ENCODE measurements at regions not wholly inside any gene's neighbourhood (a gene's known extent, or its start where the extent isn't known, plus 50 kb on each side); places are given as distances from the start of the nearest gene placed in this dataset.

GRCh38 chr14:82251494-82251893 lies 717.8 kb upstream of the SEL1L start:
- Histone ChIP-seq H3K79me2 (ENCODE audit: insufficient read depth, low read length) (no peaks in the 10 kb centered on the region), H3K4me3 (ENCODE audit: low read depth, low read length, poor library complexity, severe bottlenecking) (no peak overlapping the region), H3K27ac (ENCODE audit: low read depth, low read length, poor library complexity, severe bottlenecking) (no peak overlapping the region), H3K9ac (ENCODE audit: low read length) (no peak overlapping the region), H4K20me1 (ENCODE audit: insufficient read depth, low read length) (no peaks in the 10 kb centered on the region), H3F3A (ENCODE audit: insufficient read depth, low read length) (no peaks in the 10 kb centered on the region), H3K36me3 (ENCODE audit: insufficient read depth, low read length) (no peaks in the 10 kb centered on the region), H3K9me2 (ENCODE audit: low read depth, low read length) (no peaks in the 10 kb centered on the region), H3K4me2 (ENCODE audit: low read length) (no peak overlapping the region), H3K4me1 (ENCODE audit: insufficient read depth, low read length, severe bottlenecking) (no peaks in the 10 kb centered on the region), H3K9me3 (ENCODE audit: low read length) (no peaks in the 10 kb centered on the region), H3K27me3 (ENCODE audit: insufficient read depth, low read length) (no peaks in the 10 kb centered on the region), H2AFZ (ENCODE audit: low read length) (no peak overlapping the region)
- TF ChIP-seq EZH2 (IDR thresholded peaks at IDR 0.05; ENCODE audit: borderline replicate concordance, low read length) (no peak), CTCF (IDR thresholded peaks at IDR 0.05; ENCODE audit: low read length) (no peak)

DNA sequence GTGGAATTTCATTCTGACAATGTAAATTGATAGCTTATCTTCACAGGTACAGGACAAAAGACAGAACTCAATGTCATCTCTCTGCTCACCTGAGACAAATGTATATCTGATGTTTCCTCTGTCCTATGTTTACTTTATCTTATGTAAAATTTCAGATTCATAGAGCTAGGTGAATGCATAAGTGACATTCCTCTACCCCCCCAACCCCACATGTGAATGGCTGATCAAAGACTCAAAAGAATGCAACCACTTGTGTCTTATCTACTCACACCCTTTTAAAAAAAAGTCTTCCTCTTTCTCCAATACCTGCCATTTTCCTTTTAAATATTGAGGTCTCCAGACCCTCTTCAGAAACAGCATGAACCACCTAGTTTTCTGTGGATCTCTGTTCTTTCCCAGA lies 736.6 kb upstream of the SEL1L start:
- TF ChIP-seq CTCF (IDR thresholded peaks at IDR 0.05; ENCODE audit: low read length) (no peak), EZH2 (IDR thresholded peaks at IDR 0.05; ENCODE audit: borderline replicate concordance, low read length) (no peak)

DNA sequence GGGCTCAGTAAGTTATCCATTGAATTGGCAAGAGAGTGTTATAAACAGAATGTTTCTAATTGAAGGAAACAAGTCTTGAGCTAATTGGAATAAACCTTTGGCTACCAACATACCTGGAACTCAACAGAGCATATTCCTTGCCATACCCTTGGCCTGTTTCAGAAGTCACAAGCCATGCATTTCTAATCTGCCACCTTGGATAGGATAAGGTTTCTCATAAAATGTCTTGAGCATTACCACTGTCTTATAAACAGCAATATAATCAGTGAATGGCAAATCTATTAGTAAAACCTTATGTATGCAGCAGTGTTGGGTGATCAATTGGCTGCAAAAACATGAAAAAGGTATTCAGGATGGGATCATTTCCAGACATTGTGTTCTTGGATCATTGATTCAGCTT lies 765.2 kb upstream of the SEL1L start:
- H2AFZ ChIP-seq (ENCODE audit: low read length), result no peak overlapping the region
- no peak overlapping the region for H3K4me2 ChIP-seq (ENCODE audit: low read length)
- H3K9me2 ChIP-seq (ENCODE audit: low read depth, low read length), result no peaks in the 10 kb centered on the region
- H3K79me2 ChIP-seq (ENCODE audit: insufficient read depth, low read length), result no peaks in the 10 kb centered on the region
- H3K27ac ChIP-seq (ENCODE audit: low read depth, low read length, poor library complexity, severe bottlenecking), result no peak overlapping the region
- H3K36me3 ChIP-seq (ENCODE audit: insufficient read depth, low read length), result no peaks in the 10 kb centered on the region
- no peaks in the 10 kb centered on the region for H3K4me1 ChIP-seq (ENCODE audit: insufficient read depth, low read length, severe bottlenecking)
- TF ChIP-seq CTCF (IDR thresholded peaks at IDR 0.05; ENCODE audit: low read length), result no peak
- no peak for TF ChIP-seq EZH2 (IDR thresholded peaks at IDR 0.05; ENCODE audit: borderline replicate concordance, low read length)
- H3K9me3 ChIP-seq (ENCODE audit: low read length), result no peaks in the 10 kb centered on the region
- H3F3A ChIP-seq (ENCODE audit: insufficient read depth, low read length), result no peaks in the 10 kb centered on the region
- no peak overlapping the region for H3K4me3 ChIP-seq (ENCODE audit: low read depth, low read length, poor library complexity, severe bottlenecking)
- no peaks in the 10 kb centered on the region for H3K27me3 ChIP-seq (ENCODE audit: insufficient read depth, low read length)
- no peak overlapping the region for H3K9ac ChIP-seq (ENCODE audit: low read length)
- no peaks in the 10 kb centered on the region for H4K20me1 ChIP-seq (ENCODE audit: insufficient read depth, low read length)

More for the DNA sequence above, 736.6 kb upstream of the SEL1L start:
- no peaks in the 10 kb centered on the region for H3K4me1 ChIP-seq (ENCODE audit: insufficient read depth, low read length, severe bottlenecking)
- H3K79me2 ChIP-seq (ENCODE audit: insufficient read depth, low read length), result no peaks in the 10 kb centered on the region
- no peak overlapping the region for H2AFZ ChIP-seq (ENCODE audit: low read length)
- no peak overlapping the region for H3K27ac ChIP-seq (ENCODE audit: low read depth, low read length, poor library complexity, severe bottlenecking)
- H3K4me3 ChIP-seq (ENCODE audit: low read depth, low read length, poor library complexity, severe bottlenecking), result no peak overlapping the region
- H3K9me3 ChIP-seq (ENCODE audit: low read length), result no peaks in the 10 kb centered on the region
- no peak overlapping the region for H3K9ac ChIP-seq (ENCODE audit: low read length)
- no peaks in the 10 kb centered on the region for H3F3A ChIP-seq (ENCODE audit: insufficient read depth, low read length)
- no peaks in the 10 kb centered on the region for H3K9me2 ChIP-seq (ENCODE audit: low read depth, low read length)
- no peaks in the 10 kb centered on the region for H4K20me1 ChIP-seq (ENCODE audit: insufficient read depth, low read length)
- no peak overlapping the region for H3K4me2 ChIP-seq (ENCODE audit: low read length)
- H3K27me3 ChIP-seq (ENCODE audit: insufficient read depth, low read length), result no peaks in the 10 kb centered on the region
- no peaks in the 10 kb centered on the region for H3K36me3 ChIP-seq (ENCODE audit: insufficient read depth, low read length)
